KMS-11 (cell line): ENCODE measurements at regions not wholly inside any gene's neighbourhood (a gene's known extent, or its start where the extent isn't known, plus 50 kb on each side); places are given as distances from the start of the nearest gene placed in this dataset.

Source experiments
- H2AFZ ChIP-seq: fragments of 200-600 bp; sonication (generic); 2 replicates; pipeline ENCODE4 v1.6.1; 2016; ENCODE audit warnings: antibody characterized with exemption, mixed run types, low read depth
- H3K27ac ChIP-seq: fragments of 200-600 bp; sonication (generic); 2 replicates; pipeline ENCODE4 v1.6.1; 2016; ENCODE audit warnings: mild to moderate bottlenecking, mixed run types
- H3K27me3 ChIP-seq: fragments of 200-600 bp; sonication (generic); 2 replicates; pipeline ENCODE4 v1.6.1; 2017; ENCODE audit warnings: mild to moderate bottlenecking, low read depth, mixed run types, moderate library complexity; ENCODE audit not compliant: insufficient read depth
- H3K36me3 ChIP-seq: fragments of 200-600 bp; sonication (generic); 2 replicates; pipeline ENCODE4 v1.6.1; 2017; ENCODE audit warnings: mild to moderate bottlenecking, mixed run types; ENCODE audit not compliant: insufficient read depth
- H3K4me1 ChIP-seq: fragments of 200-600 bp; sonication (generic); 2 replicates; pipeline ENCODE4 v1.6.1; 2016; ENCODE audit warnings: mild to moderate bottlenecking, low read depth, mixed run types; ENCODE audit not compliant: poor library complexity, severe bottlenecking
- H3K4me2 ChIP-seq: fragments of 200-600 bp; sonication (generic); 2 replicates; pipeline ENCODE4 v1.7.0; 2016; ENCODE audit warnings: mild to moderate bottlenecking, mixed run types
- H3K4me3 ChIP-seq: fragments of 200-600 bp; sonication (generic); IDR thresholded peaks from 2 replicates; pipeline ENCODE4 v1.6.1; 2017; ENCODE audit warnings: low read depth, low read length, mixed read lengths; ENCODE audit not compliant: insufficient read depth
- H3K79me2 ChIP-seq: fragments of 200-600 bp; sonication (generic); 2 replicates; pipeline ENCODE4 v1.6.1; 2016; ENCODE audit warnings: low read depth, mixed run types; ENCODE audit not compliant: insufficient read depth
- H3K9ac ChIP-seq: fragments of 200-600 bp; sonication (generic); 2 replicates; pipeline ENCODE4 v1.6.1; 2016; ENCODE audit warnings: mild to moderate bottlenecking, mixed run types
- H4K20me1 ChIP-seq: fragments of 200-600 bp; sonication (generic); 2 replicates; pipeline ENCODE4 v1.6.1; 2016; ENCODE audit warnings: mild to moderate bottlenecking, mixed run types; ENCODE audit not compliant: insufficient read depth
- CTCF ChIP-seq: fragments of 200-600 bp; sonication (generic); conservative IDR thresholded peaks from 2 replicates; pipeline ENCODE4 v1.6.1; 2017; ENCODE audit warnings: low read depth, mild to moderate bottlenecking, antibody characterized with exemption, low read length, moderate library complexity, mixed read lengths

- Histone ChIP-seq H3K9ac (no peak overlapping the region), H3K4me1 (no peaks in the 10 kb centered on the region), H3K79me2 (no peaks in the 10 kb centered on the region), H3K4me2 (no peak overlapping the region), H2AFZ (no peak overlapping the region), H3K27me3 (no peaks in the 10 kb centered on the region), H4K20me1 (no peaks in the 10 kb centered on the region), H3K36me3 (no peaks in the 10 kb centered on the region), H3K27ac (no peak overlapping the region), H3K4me3 (no peak overlapping the region)
- TF ChIP-seq CTCF = no peak
These were observed 195.7 kb upstream of the FOXQ1 start for GRCh38 chr6:1116149-1116548.

- no peak overlapping the region for H3K27ac ChIP-seq
- no peaks in the 10 kb centered on the region for H3K27me3 ChIP-seq
- no peaks in the 10 kb centered on the region for H3K79me2 ChIP-seq
- TF ChIP-seq CTCF = no peak
- no peaks in the 10 kb centered on the region for H3K4me1 ChIP-seq
- no peak overlapping the region for H2AFZ ChIP-seq
- H3K9ac ChIP-seq = no peak overlapping the region
- H3K4me3 ChIP-seq = no peak overlapping the region
- no peaks in the 10 kb centered on the region for H3K36me3 ChIP-seq
- H4K20me1 ChIP-seq = no peaks in the 10 kb centered on the region
- no peak overlapping the region for H3K4me2 ChIP-seq
These were observed 197.9 kb upstream of the FOXQ1 start for GRCh38 chr6:1113916-1114540.

DNA sequence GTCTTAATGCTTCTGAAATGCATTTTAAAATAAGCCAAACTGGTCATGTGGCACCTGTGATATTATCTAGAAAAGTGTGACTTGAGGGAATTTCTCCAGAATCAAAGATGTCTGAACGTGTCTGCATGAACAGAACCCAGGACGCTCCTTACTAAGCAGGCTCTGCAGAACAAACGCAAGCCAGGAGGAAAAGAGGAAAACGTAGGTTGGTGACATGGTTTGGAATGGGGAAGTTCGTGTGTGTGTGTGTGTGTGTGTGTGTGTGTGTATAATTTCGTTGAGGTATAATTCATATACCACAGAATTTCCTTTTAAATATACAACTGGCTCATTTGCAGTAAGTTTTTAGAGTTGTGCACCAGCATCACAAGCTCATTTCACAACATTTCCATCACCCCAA lies 200.5 kb upstream of the FOXQ1 start:
- Histone ChIP-seq H3K4me2 (no peak overlapping the region), H3K9ac (no peak overlapping the region), H3K27me3 (no peaks in the 10 kb centered on the region), H4K20me1 (no peaks in the 10 kb centered on the region), H3K27ac (no peak overlapping the region), H3K79me2 (no peaks in the 10 kb centered on the region), H3K4me1 (no peaks in the 10 kb centered on the region), H3K4me3 (no peak overlapping the region), H3K36me3 (no peaks in the 10 kb centered on the region), H2AFZ (no peak overlapping the region)
- TF ChIP-seq CTCF = no peak

DNA sequence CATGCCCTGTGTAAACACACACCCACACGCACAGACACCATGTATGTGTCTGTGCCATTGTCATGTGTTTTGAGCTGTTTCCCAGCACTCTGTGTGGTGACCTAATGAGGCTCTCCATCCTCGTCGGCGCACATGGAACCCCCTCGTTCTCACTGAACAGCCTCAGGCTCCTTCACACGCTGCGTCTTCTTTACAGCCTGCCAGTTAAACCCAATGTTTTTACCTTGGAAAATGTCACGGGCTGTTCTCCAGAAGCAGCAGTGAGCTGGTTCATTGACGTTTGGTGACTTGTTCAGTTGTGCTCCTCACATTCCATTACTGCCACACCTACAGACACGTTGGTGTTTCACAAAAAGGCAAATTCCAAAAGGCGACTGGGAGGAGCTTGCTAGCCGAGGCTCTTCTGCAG lies 201.0 kb upstream of the FOXQ1 start:
- Histone ChIP-seq H3K4me2 (no peak overlapping the region), H3K27me3 (no peaks in the 10 kb centered on the region)

More for the DNA sequence above, 201.0 kb upstream of the FOXQ1 start:
- H3K79me2 ChIP-seq = no peaks in the 10 kb centered on the region
- H3K9ac ChIP-seq = no peak overlapping the region
- no peaks in the 10 kb centered on the region for H3K4me1 ChIP-seq
- no peak for TF ChIP-seq CTCF
- H3K36me3 ChIP-seq = no peaks in the 10 kb centered on the region
- H3K4me3 ChIP-seq = no peak overlapping the region
- H3K27ac ChIP-seq = no peak overlapping the region
- H4K20me1 ChIP-seq = no peaks in the 10 kb centered on the region
- H2AFZ ChIP-seq = no peak overlapping the region
